ENCODE measurements at regions not wholly inside any gene's neighbourhood (a gene's known extent, or its start where the extent isn't known, plus 50 kb on each side); places are given as distances from the start of the nearest gene placed in this dataset.
"Not testable (repeated sequence)": the region's sequence is repeated elsewhere in the genome, so short reads cannot be mapped to it uniquely, and the experiment has no call there.

DNA sequence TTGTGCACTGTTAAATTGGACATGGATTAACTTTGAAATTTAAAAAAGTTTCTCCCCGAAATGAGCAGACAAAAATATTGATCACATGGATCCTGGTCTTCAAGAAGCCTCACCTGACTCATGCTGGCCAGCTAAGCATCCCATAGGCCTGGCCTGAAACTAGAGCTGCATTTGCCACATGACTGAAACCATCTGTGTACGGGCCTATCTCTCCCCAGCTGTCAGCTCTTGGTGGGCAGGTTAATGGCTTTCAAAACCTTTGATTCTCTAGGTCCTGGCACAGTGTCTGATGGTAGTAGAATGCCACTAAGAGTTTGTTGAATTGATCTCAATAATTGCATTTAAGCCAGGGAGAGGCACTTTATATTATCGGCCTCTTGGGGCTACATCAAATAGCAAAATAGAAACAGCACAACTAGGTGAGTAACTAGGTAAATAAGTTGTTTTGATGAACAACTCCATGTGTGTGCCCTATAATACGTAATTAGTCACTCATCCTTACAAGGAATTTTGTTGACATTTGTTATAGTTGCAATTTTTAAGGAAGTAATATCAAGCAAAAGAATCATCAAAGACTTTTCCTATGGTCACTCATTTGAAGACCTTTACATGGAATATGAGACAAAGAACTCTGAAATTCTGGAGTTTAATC is 251.1 kb downstream of the SP3 start:
- intact Hi-C loops (cut with micrococcal nuclease) = no loop called here

DNA sequence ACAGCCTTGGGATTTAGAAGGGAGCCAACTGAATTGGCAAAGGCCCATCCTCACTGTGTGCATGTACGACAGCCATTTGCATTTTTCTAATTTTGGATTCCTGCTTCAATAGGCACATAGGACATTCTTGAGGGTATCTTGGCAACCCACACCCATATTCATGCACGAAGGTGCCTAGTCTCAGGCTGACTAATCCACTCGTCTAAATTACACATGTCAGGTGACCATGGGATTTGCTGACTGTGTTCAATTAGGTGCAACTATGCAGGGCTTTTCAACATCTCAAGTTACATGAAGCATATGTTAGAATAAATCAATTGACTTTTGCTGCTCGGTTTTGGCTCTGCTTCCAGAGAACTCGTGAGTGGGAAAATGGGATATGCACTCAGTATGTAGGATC is 249.7 kb downstream of the SP3 start:
- intact Hi-C loops (cut with micrococcal nuclease) = no loop called here

DNA sequence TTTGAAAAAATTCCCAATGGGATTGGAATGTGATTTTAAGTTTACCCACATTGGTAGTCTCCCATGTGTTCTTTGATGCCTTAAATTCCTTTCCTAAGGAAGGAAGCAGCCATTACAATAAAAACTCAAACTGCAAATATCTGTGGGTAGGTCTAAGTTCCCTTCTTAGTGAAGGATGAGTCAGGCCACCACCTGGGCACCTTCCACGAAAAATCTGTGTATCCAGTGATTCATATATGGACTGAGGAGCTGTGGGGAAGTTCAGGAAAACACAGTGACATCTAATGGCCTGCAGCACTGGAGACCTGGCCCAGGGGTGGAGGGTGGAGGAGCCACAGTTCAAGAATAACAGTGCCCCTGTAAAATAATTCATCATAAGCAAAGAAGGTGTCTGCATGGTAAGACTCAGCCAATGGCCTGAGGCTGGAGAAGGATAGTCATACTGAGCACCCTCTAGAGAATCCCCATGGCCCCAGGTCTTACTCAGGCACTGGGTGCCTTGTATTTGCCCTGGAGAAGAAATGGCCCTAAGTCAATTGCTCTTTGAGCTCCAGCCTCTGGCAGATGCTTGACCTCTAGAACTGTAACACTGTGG is 248.6 kb downstream of the SP3 start:
- intact Hi-C loops (cut with micrococcal nuclease) = no loop called here

DNA sequence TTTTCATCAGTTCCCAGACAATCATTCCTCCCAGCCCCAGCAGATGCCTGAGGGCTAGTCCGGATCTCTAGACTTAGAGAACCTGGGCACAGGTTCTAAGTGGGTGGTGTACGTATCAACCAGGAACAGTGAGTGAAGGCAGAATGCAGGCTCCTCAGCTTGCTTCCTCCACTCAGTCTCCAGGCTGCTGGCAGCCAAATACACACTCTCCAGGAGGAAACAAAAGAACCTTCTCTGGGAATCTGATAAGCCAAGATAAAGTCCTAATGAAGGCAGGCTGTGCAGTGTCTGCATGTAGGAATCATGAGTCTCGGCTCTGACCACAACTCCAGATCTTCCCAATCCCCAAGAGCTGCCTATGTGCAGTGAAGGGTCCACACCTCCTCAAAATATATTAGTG is 245.7 kb downstream of the SP3 start:
- intact Hi-C loops (cut with micrococcal nuclease) = no loop called here

DNA sequence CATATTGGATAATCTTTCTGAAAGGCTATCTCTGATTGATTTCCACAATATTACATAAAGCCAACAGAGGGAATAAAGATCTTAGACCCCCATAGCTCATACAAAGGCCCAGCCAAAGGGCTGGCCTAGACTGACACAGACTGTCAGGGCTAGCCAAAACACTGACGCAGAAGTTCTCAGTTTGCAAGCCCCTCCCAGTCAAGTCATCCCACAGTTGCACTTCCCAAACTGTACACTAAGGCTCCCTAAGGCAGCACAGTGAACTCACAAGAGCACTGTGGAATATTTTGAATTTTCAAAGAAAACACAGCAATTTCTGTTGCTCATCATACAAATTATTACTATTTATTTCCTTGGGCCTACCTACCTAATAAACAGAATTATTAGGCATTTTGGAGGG is 244.9 kb downstream of the SP3 start:
- intact Hi-C loops (cut with micrococcal nuclease) = no loop called here

DNA sequence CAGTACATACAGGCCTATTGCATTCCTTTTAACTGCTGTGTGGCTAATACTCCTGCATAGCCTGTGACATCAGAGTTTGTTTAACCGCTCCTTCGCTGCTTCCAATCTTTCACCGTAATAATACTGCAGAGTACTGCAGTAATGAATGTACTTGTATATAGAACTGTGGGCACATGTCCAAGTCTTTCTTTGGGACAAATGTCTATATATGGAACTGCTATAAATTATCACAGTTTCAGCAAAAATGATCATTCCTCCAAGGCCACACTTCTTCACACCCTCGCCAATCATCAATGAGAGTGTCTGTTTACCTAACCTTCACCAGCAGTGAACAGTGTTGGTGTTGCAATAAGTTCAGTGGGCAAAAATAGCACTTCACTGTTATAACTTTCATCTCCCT is 230.4 kb downstream of the SP3 start:
- intact Hi-C loops (cut with micrococcal nuclease) = no loop called here

DNA sequence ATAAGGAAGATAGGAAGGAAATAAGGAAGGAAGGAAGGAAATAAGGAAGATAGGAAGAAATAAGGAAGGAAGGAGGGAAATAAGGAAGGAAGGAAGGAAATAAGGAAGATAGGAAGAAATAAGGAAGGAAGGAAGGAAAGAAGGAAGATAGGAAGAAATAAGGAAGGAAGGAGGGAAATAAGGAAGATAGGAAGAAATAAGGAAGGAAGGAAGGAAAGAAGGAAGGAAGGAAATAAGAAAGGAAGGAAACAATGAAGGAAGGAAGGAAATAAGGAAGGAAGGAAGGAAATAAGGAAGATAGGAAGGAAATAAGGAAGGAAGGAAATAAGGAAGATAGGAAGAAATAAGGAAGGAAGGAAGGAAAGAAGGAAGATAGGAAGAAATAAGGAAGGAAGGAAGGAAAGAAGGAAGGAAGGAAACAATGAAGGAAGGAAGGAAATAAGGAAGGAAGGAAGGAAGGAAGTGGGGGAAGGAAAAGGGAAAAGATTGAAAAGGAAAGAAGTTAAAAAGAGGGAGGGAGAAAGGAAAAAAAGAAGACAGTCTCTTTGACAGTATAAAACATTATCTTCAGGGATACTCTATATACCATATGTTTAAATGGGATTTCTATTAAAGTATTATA is 227.1 kb downstream of the SP3 start:
- intact Hi-C loops (cut with micrococcal nuclease) = not testable (repeated sequence)

DNA sequence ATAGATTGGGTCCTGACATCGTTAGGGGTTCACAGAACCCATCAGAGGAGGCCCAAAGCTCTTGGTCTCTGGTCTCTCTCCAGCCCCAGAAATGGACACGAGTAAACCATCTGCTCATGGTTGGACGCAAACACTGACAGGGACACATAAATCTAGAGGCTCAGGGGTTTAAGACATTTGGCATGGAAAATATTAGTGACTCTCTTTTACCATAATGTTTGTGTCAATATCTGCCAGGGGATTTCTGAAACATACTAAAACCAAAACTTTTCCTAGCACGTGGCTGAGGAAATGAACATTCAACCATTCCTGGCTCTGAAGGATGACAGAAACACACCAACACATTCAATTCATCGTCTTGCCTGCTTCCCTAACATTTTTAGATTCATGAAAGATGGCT is 226.2 kb downstream of the SP3 start:
- intact Hi-C loops (cut with micrococcal nuclease) = no loop called here

- intact Hi-C loops (cut with micrococcal nuclease) = no loop called here
Observed at GRCh38 chr2:173740639-173741038, 224.5 kb downstream of the SP3 start.

- intact Hi-C loops (cut with micrococcal nuclease) = no loop called here
Observed at GRCh38 chr2:173741759-173742158, 223.4 kb downstream of the SP3 start.

DNA sequence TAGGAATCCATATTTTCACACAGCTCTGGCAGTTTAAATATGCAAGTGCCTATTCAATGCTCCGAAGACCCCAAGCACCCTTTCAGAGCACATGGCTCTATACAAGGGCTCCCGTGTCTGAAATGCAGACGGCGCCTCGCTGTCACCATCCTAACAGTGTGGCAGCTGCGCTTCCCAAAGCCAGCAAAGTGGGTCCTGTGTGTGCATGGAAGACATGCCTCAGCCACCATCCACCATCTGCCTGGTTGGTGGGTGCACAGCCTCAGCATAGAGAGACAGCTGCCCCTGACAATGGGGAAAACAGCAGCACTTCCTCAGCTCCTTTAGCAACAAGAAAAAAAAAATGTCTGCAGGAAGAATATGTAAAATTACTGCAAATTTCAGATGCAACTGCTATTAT is 218.1 kb downstream of the SP3 start:
- intact Hi-C loops (cut with micrococcal nuclease) = no loop called here

DNA sequence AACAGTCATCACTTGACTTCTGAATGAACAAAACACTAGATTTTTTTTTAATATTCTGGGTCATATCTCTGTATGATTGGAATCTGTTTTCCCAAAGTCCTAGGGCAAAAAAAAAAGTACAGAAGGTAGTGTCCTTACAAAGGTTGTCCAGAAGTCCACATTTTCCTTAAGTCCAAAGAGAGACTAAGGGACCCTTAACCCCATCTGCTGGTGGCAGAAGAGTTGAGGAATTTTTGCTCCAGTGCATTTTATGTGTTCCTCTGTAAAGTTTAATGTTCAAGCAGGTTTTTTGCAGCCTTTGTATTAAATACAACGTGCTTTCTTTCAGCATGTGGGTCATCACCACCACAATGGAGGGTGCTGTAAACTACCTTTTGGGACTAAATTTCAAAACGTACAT is 215.9 kb downstream of the SP3 start:
- intact Hi-C loops (cut with micrococcal nuclease) = no loop called here

- intact Hi-C loops (cut with micrococcal nuclease) = no loop called here
Observed at GRCh38 chr2:173750353-173750801, 214.8 kb downstream of the SP3 start.

DNA sequence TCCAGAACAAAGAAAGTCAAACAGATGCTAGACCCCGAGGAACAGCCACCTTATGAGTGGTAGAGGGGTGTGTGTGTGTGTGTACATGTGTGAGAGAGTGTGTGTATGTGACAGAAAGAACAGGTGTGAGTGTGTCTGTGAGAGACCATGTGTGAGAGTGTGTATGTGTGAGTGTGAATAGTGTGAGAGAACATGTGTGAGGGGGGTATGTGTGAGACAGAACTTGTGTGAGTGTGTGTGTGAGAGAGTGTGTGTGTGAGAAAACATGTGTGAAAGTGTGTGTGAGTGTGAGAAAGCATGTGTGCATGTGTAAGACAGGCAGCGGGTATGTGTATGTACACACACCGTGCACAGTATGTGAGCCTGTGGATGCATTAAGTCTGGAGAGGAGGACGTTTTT is 214.3 kb downstream of the SP3 start:
- intact Hi-C loops (cut with micrococcal nuclease) = no loop called here

GRCh38 chr2:173751245-173751975 is 213.8 kb downstream of the SP3 start:
- intact Hi-C loops (cut with micrococcal nuclease) = no loop called here

DNA sequence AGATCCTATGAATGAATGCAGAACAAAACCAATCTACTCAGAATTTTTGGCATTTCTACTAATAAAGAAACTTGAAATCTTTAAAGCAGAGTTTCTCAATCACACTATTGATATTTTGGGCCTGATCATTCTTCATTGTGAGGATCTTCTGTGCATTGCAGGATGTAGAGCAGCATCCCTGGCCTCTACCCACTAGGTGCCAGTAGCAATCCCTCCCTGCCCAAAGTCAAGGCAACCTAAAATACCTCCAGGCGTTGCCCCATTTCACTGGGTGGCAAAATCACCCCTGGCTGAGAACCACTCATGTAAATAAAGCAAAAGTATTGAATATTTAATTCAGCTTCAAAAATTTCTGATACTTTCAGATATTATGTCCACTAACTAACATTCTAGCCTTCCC is 213.0 kb downstream of the SP3 start:
- intact Hi-C loops (cut with micrococcal nuclease) = no loop called here

DNA sequence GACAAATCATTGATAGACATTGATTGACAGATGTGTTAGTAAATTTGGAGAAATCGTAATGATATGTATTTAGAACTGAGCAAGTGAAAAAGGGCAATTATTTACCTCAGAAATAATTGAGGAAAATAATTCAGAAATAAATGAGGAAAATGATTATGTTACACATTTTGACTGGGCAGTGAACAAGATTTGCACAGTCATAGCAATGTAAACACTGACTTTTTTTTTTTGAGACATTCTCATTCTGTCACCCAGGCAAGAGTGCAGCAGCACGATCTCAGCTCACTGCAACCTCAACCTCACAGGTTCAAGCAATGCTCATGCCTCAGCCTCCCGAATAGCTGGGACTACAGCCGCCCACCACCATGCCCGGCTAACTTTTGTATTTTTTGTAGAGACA is 211.7 kb downstream of the SP3 start:
- intact Hi-C loops (cut with micrococcal nuclease) = no loop called here

- intact Hi-C loops (cut with micrococcal nuclease) = no loop called here
Observed at GRCh38 chr2:173754165-173754564, 211.0 kb downstream of the SP3 start.

DNA sequence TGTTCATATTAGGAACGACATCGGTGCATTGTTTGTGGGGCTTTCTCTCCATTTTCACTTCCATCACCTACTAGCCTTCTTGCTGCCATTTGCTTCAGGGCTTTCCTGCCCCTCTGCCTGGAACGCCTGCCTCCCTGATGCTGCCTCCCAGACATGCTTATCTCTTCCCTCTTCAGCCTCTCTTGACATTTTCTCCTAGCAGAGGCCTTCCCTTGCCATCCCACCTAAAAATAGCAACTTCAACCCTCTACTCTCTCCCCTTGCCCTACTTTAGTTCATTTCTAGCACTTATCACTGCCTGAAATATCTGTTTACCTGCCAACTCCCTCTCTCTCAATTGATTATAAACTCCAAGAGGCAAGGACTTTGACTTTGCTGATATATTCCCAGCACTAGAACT is 210.3 kb downstream of the SP3 start:
- intact Hi-C loops (cut with micrococcal nuclease) = no loop called here

GRCh38 chr2:173755798-173756197 is 209.4 kb downstream of the SP3 start:
- intact Hi-C loops (cut with micrococcal nuclease) = no loop called here

GRCh38 chr2:173759959-173760358 is 205.2 kb downstream of the SP3 start:
- intact Hi-C loops (cut with micrococcal nuclease) = no loop called here

- intact Hi-C loops (cut with micrococcal nuclease) = no loop called here
Observed at GRCh38 chr2:173760553-173760952, 204.6 kb downstream of the SP3 start.

Data from T-helper 2 cell treated with Interferon-gamma antibody and Interleukin-4, amounts not matched to agents 100 ng/mL and 5 ng/mL, for 36 hours (primary cell).